COLO668 (cell line): ENCODE measurements at regions not wholly inside any gene's neighbourhood (a gene's known extent, or its start where the extent isn't known, plus 50 kb on each side); places are given as distances from the start of the nearest gene placed in this dataset.

ENCODE experiments used
- DNase-seq: peaks from one replicate; lab custom pipeline; 2025; ENCODE audit not compliant: unreplicated experiment; lab: John Stamatoyannopoulos, UW

DNA sequence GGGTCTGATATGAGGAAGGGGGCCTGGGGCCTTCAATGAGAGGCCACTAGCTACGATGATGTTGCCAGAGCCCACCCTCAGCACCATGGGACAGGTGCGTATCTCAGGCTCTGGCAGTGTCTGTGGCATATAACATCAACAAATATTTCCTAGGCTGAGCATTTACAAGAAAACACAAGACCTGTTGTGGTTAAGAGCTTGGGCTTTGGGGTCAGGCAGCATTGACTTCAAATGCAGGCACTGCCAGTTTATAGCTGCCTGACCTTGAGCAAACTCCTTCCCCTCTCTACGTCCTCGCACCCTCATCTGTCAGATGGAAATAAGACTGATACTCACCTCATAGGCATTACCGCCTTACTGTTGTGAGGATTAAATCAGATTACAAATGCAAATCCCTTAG lies 156.0 kb downstream of the KATNAL1 start:
- DNase-seq, result no peak

DNA sequence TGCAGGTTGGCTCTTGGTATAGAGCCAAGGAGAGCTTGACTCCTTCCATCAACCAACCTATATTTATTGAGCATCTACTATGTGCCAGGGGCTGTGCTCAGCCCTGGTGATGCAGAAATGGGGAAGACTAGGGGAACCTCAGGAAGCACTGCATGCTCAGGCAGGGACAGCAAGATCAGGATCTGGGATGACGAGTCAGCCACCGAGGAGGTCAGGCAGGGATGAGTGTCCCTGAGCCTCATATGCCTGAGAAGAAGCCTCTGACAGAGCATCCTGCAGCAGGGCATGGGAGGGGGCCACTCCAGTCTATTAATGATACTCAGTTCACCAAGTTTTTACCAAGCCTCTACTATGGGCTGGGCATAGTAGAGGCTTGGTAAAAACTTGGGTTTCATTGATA lies 158.1 kb downstream of the KATNAL1 start:
- no peak for DNase-seq

DNA sequence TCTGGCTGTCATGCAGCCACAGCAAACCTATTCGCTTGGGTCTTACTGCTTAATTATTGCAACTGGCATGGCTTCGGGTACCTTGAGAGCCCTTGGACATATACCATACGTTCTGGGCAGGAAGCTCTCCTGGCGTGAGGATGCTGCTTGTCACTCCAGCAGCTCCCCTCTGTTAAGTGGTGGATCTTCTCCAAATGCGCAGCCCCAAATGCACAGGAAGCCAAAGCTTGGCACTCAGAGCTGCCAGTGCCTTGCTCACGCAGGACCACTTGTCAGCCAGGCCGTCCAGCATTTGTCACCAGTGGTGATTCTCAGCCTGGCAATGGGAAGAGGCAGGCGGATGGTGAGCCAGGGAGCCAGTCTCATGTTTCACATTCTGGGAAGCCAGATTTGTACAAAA lies 158.6 kb downstream of the KATNAL1 start:
- no peak for DNase-seq

DNA sequence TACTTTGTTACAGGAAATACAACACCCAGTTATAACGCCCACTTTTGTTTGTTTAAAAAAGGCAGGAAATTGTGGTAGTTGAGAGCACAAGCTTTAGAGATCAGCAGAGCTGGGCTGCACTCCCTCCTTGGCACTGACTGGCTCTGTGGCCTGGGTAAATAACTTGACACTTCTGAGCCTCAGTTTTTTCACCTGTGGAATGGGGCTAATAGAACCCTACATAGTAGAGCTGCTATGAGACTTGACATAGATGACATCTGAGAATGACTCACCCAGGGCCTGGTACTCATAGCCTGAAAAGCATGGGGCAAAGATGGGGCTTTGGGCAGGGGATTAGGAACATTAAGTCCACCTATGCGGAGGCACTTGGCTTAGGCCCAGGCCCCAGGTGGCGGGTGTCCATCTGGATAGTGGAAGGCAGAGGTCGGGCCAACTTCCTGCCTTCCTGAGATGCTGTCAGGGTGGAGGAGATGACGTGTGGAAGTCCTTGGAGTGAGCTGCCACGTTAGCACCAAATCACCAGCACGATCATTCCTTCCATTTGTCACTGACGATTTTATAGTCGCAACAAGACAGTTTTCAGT lies 159.1 kb downstream of the KATNAL1 start:
- no peak for DNase-seq

- no peak for DNase-seq
Measured at GRCh38 chr13:30147421-30147820, 159.9 kb downstream of the KATNAL1 start.

DNA sequence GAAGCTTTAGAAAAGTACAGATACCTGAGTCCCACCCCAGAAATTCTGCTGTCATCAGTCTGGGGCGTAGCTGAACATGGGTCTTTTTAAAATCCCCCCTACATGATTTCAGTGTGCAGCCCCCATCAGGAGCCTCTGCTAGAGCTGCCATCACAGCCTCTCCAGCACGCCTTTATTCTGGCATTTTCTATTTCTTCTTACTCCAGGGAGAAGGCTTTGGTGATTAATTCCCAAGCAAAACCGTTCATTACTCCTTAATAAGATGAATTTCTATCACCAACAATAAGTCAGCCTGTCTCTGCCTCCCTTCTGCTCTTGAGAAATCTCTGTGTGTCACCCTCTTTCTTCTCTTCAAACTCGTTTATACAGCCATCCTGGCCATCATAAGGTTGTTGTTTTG lies 160.3 kb downstream of the KATNAL1 start:
- no peak for DNase-seq

- DNase-seq, result no peak
Measured at GRCh38 chr13:30145709-30146367, 161.5 kb downstream of the KATNAL1 start.

- DNase-seq, result no peak
Measured at GRCh38 chr13:30143666-30144400, 163.5 kb downstream of the KATNAL1 start.

DNA sequence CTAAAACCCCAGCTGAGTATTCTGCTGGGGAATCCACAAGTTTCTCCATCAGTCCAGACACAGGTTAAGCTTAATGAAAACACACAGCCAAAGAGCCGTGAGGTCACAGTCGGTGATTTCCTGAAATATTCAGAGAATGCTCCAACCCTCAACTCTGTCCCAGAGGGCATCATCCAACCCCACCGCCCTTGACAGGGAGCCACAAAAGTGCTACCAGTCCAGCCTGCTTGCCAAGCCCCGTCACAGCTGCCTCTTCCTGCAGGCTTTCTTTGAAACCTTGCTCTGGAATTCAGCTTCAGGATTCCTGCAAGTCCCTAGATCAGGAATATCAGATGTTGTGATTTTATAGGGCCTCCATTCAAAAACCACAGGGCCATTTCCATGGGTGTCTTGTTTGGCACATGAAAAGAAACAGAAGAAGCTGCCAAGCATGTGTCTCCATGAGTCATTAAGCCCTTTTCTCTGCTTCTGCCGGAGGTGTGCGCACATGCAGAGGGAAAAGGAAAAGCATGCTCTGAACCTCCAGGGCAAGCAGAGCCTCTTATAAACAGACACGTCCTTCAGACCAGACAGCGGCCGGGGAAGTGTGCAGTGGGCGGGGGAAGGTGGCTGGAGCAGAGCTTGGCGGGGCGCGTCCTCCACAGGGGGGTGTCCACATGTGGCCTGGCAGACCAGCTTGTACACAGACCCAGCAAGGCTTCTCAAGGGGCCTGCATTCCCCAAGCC lies 164.7 kb downstream of the KATNAL1 start:
- DNase-seq, result no peak

- DNase-seq, result no peak
Measured at GRCh38 chr13:30141775-30142485, 165.4 kb downstream of the KATNAL1 start.

DNA sequence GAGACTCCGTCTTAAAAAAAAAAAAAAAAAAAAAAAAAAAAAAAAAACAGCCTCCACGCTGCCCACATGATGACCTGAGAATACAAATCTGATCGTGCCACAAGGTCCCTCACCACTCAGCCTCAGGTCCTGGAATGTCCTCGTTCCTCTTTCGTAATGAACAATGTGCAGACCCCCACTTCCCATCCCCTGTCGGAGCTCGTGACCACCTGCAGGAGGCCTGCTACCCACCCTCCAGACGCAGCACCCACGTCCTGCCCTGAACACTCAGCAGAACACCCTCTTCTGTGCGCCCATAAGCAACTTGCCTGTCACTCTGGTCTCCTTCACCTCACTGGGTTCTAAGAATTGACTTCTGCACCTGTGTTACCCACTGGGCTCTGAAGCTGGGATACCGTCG lies 166.4 kb downstream of the KATNAL1 start:
- no peak for DNase-seq

- DNase-seq, result no peak
Measured at GRCh38 chr13:30138511-30138910, 168.8 kb downstream of the KATNAL1 start.

DNA sequence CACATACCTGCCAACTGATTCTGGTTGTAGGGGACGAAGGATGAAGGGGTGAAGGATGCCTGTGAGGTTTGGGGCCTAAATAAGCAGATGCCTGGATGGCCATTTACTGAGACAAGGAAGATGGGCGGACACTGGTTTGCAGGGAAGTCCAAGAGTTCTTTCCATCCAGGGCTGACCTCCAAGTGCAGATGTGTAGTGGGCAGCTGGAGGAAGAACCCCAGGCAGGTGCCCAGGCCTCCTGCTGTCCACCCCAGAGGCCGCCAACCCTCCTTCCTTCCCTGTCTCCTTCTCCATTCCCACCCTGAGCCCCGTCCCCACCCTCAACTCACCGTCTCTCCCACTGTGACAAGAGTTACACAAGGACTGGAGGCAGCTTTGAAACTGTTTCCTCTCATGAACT lies 171.5 kb downstream of the KATNAL1 start:
- DNase-seq, result no peak

DNA sequence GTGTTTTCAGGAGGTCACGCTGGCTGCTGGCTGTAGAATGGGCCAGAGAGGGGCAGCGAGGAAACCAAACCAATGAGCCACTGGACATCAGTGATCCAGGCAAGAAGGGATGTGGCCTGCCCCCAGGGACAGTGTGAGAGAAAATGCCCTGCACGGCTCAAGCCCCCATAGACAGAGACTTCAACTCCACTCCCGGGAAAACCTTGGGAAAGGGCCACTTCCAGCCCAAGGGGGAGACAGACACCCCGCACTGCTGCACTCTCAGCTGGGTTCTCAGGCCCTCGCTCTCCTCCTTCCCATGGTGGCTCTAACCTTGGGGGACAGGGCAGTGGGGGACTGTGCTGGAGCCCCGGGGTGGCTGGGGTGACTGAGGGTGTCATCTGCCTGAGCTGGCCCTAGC lies 172.0 kb downstream of the KATNAL1 start:
- DNase-seq, result no peak

- DNase-seq, result no peak
Measured at GRCh38 chr13:30134578-30134977, 172.8 kb downstream of the KATNAL1 start.

GRCh38 chr13:30133996-30134395 lies 173.4 kb downstream of the KATNAL1 start:
- DNase-seq, result no peak

DNA sequence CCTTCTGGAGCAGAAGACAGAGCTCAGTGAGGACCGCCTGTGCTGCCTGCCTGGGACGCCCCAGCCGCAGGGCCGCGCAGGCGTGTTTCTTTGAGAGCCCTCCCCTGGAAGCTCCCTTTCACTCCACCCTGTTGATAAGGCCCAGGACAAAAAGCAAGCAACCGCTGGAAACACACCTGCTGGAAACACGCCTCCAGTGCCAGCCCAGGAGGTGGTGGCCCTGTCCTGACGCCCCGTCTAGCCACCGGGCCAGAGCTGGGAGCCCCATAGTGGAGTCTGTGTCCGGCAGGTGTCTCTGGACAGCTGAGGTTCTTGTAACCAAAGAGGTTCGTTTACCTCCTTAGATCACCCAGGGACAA lies 173.8 kb downstream of the KATNAL1 start:
- DNase-seq, result peak; percentile 58

GRCh38 chr13:30132623-30133553 lies 174.5 kb downstream of the KATNAL1 start:
- DNase-seq, result peak; percentile 98

GRCh38 chr13:30129411-30129810 lies 177.9 kb downstream of the KATNAL1 start:
- no peak for DNase-seq

DNA sequence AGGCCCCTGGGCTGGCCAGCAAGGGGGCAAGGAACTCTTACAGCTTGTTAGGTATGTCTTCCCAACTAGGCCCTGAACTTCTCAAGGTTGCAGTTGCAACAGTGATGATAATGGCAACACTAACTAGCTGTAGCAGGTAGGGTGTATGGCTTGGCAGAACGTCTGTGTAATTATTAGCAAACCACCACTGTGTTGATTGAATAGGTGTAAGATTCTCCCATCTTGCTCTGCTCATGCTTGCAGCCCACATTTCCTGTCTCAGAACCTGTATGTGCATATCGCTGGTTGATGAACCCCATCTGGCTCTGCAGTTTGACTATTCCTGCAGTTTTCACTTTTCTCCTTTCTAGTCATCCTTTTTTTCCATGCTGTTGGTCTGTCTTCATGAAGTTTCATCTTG lies 178.8 kb downstream of the KATNAL1 start:
- no peak for DNase-seq
